ENCODE measurements at regions not wholly inside any gene's neighbourhood (a gene's known extent, or its start where the extent isn't known, plus 50 kb on each side); places are given as distances from the start of the nearest gene placed in this dataset.
"Not testable (repeated sequence)": the region's sequence is repeated elsewhere in the genome, so short reads cannot be mapped to it uniquely, and the experiment has no call there.

DNA sequence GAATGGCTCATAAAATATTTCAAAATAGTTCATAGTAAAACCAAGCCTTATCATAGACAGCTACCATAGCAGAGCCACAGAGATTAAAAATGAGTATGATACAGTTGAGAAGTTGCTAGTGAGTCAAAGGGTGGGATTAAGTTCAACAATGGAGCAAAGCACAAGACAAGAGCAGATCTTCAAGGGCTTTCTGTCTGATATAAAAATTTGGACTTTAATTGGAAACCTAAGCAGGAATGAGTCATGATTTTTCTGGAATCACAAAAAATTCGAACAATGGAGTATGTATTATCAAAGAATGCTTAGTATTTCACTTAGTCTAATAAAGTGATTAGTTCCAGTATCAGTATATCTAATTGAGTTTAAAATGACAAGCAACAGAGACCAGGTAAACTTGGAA is 487.3 kb upstream of the NETO1 start:
- Histone ChIP-seq H3K27ac (ENCODE audit: low read depth, low read length) (no peak overlapping the region), H3K4me3 (ENCODE audit: low read depth, low read length) (no peak overlapping the region), H3K36me3 (ENCODE audit: control insufficient read depth, insufficient read depth, low read length) (no peaks in the 10 kb centered on the region), H3K4me1 (ENCODE audit: control insufficient read depth, insufficient read depth, low read length) (no peaks in the 10 kb centered on the region), H3K27me3 (ENCODE audit: control insufficient read depth, insufficient read depth, low read length) (no peaks in the 10 kb centered on the region), H3K9me3 (ENCODE audit: control insufficient read depth, insufficient read depth, low read length) (no peaks in the 10 kb centered on the region)
- no peak for DNase-seq (ENCODE audit: low read depth in 4 of 6, low spot score in 6 of 6)
- no CpG with 5 or more reads among the region's 1 CpG for WGBS (ENCODE audit: insufficient coverage)

DNA sequence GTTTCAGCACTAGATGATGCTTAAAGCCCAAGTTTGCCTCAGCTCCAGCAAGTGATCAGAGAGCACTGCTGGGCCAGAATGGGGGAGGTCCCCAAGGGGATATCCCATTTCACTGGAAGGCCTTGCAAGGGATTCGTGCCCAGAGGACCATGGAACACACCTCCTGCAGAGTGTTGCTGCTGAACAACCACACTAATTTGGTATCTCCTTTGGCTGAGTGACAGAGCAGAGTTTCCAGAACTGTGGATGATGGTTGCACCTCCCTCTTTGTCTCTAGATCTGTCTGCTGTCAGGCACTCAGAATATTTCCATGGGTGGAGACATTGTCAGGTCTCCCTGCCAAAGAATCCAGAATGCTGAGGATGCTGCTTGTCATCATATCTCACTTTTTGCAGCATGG is 484.8 kb upstream of the NETO1 start:
- Histone ChIP-seq H3K9me3 (ENCODE audit: control insufficient read depth, insufficient read depth, low read length) (no peaks in the 10 kb centered on the region), H3K4me1 (ENCODE audit: control insufficient read depth, insufficient read depth, low read length) (no peaks in the 10 kb centered on the region), H3K27me3 (ENCODE audit: control insufficient read depth, insufficient read depth, low read length) (no peaks in the 10 kb centered on the region), H3K4me3 (ENCODE audit: low read depth, low read length) (no peak overlapping the region), H3K36me3 (ENCODE audit: control insufficient read depth, insufficient read depth, low read length) (no peaks in the 10 kb centered on the region), H3K27ac (ENCODE audit: low read depth, low read length) (no peak overlapping the region)
- DNase-seq (ENCODE audit: low read depth in 4 of 6, low spot score in 6 of 6) = no peak
- 0% methylated on average over 1 of the region's 1 CpG for WGBS (ENCODE audit: insufficient coverage)

DNA sequence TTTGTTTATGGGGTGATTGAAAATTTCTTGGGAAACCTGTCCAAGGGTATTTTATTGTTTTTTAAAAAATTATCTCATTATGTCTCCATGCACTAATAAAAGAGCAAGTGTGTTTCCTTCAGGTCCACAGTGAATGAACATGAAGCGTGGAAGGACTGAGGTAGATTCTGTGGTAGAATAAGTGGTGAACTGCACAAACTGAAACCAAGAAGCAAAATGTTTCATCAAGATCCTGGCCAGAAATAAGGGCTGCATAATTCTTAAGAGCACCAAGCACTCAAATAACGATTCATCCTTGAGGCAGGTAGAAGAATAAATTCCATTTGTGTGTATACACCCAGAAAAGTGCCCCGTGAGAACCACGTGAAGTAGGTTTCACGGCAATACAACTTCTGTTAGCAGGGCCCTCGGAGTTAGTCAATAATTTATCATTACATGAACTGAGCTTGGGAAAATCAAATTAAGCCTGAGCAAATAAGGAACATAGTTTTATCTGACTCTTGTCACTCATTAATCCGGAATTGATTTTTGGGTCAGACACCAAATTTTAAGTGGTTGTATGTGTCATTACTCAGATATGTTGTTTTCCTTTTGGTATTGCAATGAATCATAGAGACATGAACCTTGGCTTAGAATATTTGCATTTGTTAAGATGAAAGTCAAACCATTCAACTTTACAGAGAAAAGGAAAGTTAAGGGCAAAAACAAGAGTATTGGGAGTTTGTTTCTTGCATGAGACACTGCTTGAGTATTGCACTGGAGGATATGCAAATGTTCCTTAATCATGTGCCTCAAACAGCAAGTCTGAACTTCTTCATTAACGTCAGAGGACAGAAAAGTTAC is 472.6 kb upstream of the NETO1 start:
- Histone ChIP-seq H3K4me3 (ENCODE audit: low read depth, low read length) (no peak overlapping the region), H3K4me1 (ENCODE audit: control insufficient read depth, insufficient read depth, low read length) (no peaks in the 10 kb centered on the region), H3K27me3 (ENCODE audit: control insufficient read depth, insufficient read depth, low read length) (no peaks in the 10 kb centered on the region), H3K36me3 (ENCODE audit: control insufficient read depth, insufficient read depth, low read length) (no peaks in the 10 kb centered on the region), H3K9me3 (ENCODE audit: control insufficient read depth, insufficient read depth, low read length) (no peaks in the 10 kb centered on the region), H3K27ac (ENCODE audit: low read depth, low read length) (no peak overlapping the region)
- 100% methylated on average over 3 of the region's 8 CpGs for WGBS (ENCODE audit: insufficient coverage)
- DNase-seq (ENCODE audit: low read depth in 4 of 6, low spot score in 6 of 6) = no peak

DNA sequence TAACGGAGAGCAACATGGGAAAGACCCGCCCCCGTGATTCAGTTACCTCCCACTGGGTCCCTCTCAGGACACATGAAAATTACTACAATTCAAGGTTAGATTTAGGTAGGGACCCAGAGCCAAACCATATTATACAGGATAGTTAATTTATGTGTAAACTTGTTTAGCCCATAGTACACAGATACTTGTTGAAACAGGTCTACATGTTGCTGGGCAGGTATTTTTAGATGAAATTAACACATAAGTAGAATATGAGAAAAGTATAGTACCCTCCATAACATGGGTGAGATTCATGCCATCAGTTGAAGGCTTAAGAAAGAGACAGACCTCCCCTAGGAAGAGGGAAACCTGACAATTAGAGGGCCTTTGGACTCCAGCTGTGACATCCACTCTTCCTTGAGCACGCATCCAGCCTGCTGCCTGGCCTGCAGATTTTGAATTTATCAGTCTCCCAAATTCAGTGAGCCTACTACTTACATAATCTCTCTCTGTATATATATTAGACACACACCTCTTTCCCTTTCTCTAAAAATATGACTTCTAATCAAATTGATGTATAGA is 463.5 kb upstream of the NETO1 start:
- H3K4me3 ChIP-seq (ENCODE audit: low read depth, low read length) = no peak overlapping the region
- no peaks in the 10 kb centered on the region for H3K4me1 ChIP-seq (ENCODE audit: control insufficient read depth, insufficient read depth, low read length)
- WGBS (ENCODE audit: insufficient coverage) = no CpG with 5 or more reads among the region's 4 CpGs
- H3K27me3 ChIP-seq (ENCODE audit: control insufficient read depth, insufficient read depth, low read length) = no peaks in the 10 kb centered on the region
- H3K36me3 ChIP-seq (ENCODE audit: control insufficient read depth, insufficient read depth, low read length) = no peaks in the 10 kb centered on the region
- no peak for DNase-seq (ENCODE audit: low read depth in 4 of 6, low spot score in 6 of 6)
- H3K9me3 ChIP-seq (ENCODE audit: control insufficient read depth, insufficient read depth, low read length) = no peaks in the 10 kb centered on the region
- no peak overlapping the region for H3K27ac ChIP-seq (ENCODE audit: low read depth, low read length)

DNA sequence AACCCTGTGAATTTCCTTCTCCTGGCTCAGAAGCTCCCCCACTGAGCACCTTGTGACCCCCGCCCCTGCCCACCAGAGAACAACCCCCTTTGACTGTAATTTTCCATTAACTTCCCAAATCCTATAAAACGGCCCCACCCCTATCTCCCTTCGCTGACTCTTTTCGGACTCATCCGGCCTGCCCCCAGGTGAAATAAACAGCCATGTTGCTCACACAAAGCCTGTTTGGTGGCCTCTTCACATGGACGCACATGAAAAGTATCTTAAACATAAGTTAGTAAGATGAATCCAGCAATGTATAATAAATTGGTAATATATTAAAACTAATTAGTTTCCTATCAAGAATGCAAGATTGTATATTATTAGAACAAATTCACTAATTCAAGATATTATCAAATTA is 462.3 kb upstream of the NETO1 start:
- H3K9me3 ChIP-seq (ENCODE audit: control insufficient read depth, insufficient read depth, low read length); H3K4me3 ChIP-seq (ENCODE audit: low read depth, low read length); H3K4me1 ChIP-seq (ENCODE audit: control insufficient read depth, insufficient read depth, low read length); H3K27me3 ChIP-seq (ENCODE audit: control insufficient read depth, insufficient read depth, low read length); DNase-seq (ENCODE audit: low read depth in 4 of 6, low spot score in 6 of 6); H3K27ac ChIP-seq (ENCODE audit: low read depth, low read length); H3K36me3 ChIP-seq (ENCODE audit: control insufficient read depth, insufficient read depth, low read length): not testable (repeated sequence)
- 94% methylated on average over 3 of the region's 6 CpGs for WGBS (ENCODE audit: insufficient coverage)

GRCh38 chr18:73324187-73324831 is 456.5 kb upstream of the NETO1 start:
- H3K27me3 ChIP-seq (ENCODE audit: control insufficient read depth, insufficient read depth, low read length); H3K27ac ChIP-seq (ENCODE audit: low read depth, low read length); DNase-seq (ENCODE audit: low read depth in 4 of 6, low spot score in 6 of 6); H3K9me3 ChIP-seq (ENCODE audit: control insufficient read depth, insufficient read depth, low read length); H3K36me3 ChIP-seq (ENCODE audit: control insufficient read depth, insufficient read depth, low read length); H3K4me3 ChIP-seq (ENCODE audit: low read depth, low read length); H3K4me1 ChIP-seq (ENCODE audit: control insufficient read depth, insufficient read depth, low read length): not testable (repeated sequence)
- no CpG with 5 or more reads among the region's 5 CpGs for WGBS (ENCODE audit: insufficient coverage)

DNA sequence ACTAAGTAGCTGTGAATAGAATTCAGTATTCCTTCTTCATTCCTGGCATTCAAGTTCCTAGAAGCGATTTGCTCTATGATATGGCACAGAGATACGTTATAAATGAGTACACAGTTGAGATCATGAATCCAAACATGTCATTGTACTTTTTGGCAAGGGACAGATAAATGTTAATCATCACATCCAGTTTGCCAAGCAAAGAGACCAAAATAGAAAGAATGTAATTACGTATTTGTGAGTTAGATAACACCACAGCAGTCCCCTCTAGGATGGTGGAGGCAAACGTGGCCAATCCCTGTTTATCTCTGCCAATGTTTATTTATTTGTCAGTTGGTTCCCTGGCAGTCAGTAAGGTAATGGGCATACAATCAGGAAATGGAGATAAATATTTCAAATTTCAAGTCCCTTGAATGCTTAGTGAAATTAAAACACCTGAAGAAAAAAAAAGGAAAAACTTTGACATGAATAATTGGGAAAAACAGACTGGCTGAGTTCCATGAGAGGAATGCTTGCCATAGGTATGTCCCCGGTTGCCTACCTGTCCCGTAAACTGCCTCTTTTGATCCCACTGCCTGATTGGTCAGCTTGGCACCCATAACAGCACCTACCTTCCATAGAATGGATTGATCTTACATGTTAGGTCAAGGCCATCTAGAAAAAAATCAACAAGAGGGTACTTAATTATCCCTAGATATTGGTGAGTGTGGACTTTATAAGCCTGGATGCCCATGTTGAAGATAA is 451.1 kb upstream of the NETO1 start:
- H3K4me1 ChIP-seq (ENCODE audit: control insufficient read depth, insufficient read depth, low read length) = no peaks in the 10 kb centered on the region
- no peaks in the 10 kb centered on the region for H3K9me3 ChIP-seq (ENCODE audit: control insufficient read depth, insufficient read depth, low read length)
- H3K27ac ChIP-seq (ENCODE audit: low read depth, low read length) = no peak overlapping the region
- H3K4me3 ChIP-seq (ENCODE audit: low read depth, low read length) = no peak overlapping the region
- H3K36me3 ChIP-seq (ENCODE audit: control insufficient read depth, insufficient read depth, low read length) = no peaks in the 10 kb centered on the region
- DNase-seq (ENCODE audit: low read depth in 4 of 6, low spot score in 6 of 6) = peak in 2 of 6 donors; percentile 57 to 82
- H3K27me3 ChIP-seq (ENCODE audit: control insufficient read depth, insufficient read depth, low read length) = no peaks in the 10 kb centered on the region
- WGBS (ENCODE audit: insufficient coverage) = no CpG with 5 or more reads among the region's 6 CpGs

DNA sequence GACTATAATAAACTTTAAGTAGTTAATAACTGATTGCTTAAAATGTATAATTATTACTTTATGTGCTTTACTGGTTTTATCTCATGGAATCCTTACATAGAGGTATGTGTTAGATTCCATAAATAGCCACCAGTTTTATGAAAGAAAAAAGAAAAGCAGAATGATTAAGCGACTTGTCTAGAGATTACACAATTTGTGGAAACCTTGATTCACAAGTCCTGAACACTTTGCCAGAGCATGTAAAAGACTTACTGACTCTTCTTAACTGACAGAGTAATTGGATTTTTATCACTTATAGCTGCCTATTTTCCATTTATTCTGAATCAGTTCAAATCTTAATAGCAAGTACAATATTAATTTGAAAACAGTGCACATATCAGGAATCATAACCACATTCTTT is 448.7 kb upstream of the NETO1 start:
- no peak overlapping the region for H3K27ac ChIP-seq (ENCODE audit: low read depth, low read length)
- whole genome bisulfite sequencing (ENCODE audit: insufficient coverage) = no CpG with 5 or more reads among the region's 1 CpG
- H3K9me3 ChIP-seq (ENCODE audit: control insufficient read depth, insufficient read depth, low read length) = no peaks in the 10 kb centered on the region
- no peak for DNase-seq (ENCODE audit: low read depth in 4 of 6, low spot score in 6 of 6)
- H3K36me3 ChIP-seq (ENCODE audit: control insufficient read depth, insufficient read depth, low read length) = no peaks in the 10 kb centered on the region
- no peaks in the 10 kb centered on the region for H3K4me1 ChIP-seq (ENCODE audit: control insufficient read depth, insufficient read depth, low read length)
- no peak overlapping the region for H3K4me3 ChIP-seq (ENCODE audit: low read depth, low read length)
- H3K27me3 ChIP-seq (ENCODE audit: control insufficient read depth, insufficient read depth, low read length) = no peaks in the 10 kb centered on the region

DNA sequence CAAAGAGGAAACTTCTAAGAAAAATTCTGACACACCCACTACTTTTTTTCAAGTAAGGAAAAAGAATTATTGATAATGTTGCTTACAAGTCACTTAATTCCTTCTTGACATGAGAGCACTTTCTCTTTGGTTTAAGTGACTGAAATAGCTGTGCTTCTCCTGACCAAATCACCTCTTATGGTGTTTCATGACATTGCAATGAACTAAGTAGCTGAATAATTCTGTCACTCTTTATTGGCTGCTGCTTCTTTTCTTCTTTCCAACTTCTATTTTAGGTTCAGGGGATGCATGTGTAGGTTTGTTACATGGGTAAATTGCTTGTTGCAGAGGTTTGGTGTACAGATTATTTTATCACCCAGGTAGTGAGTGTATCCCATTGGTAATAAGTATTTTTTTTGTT is 447.6 kb upstream of the NETO1 start:
- no peaks in the 10 kb centered on the region for H3K36me3 ChIP-seq (ENCODE audit: control insufficient read depth, insufficient read depth, low read length)
- DNase-seq (ENCODE audit: low read depth in 4 of 6, low spot score in 6 of 6) = no peak
- no peak overlapping the region for H3K27ac ChIP-seq (ENCODE audit: low read depth, low read length)
- no peaks in the 10 kb centered on the region for H3K9me3 ChIP-seq (ENCODE audit: control insufficient read depth, insufficient read depth, low read length)
- H3K4me3 ChIP-seq (ENCODE audit: low read depth, low read length) = no peak overlapping the region
- H3K27me3 ChIP-seq (ENCODE audit: control insufficient read depth, insufficient read depth, low read length) = no peaks in the 10 kb centered on the region
- no peaks in the 10 kb centered on the region for H3K4me1 ChIP-seq (ENCODE audit: control insufficient read depth, insufficient read depth, low read length)
